ENCODE measurements at regions not wholly inside any gene's neighbourhood (a gene's known extent, or its start where the extent isn't known, plus 50 kb on each side); places are given as distances from the start of the nearest gene placed in this dataset.

DNA sequence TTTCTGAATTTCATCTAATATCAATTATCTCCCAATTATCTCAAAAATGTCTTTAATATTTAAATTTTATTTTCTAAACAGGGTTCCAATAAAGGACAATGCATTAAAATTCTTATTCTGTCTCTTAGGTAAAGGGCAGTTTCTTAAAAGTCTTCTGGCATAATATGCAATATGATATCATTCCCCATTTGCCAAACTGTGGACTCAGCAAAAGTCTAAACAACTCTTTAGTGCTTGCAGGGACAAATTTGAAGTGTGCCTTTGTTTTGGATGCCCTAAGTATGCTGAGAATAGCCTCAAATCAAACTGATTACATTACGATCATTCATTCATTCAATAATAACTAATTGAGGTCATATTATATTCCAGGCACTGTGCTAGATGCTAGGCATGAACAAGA, 281.0 kb upstream of the KIRREL3 start:
- Histone ChIP-seq H3K9me3 (ENCODE audit: control insufficient read depth in 1 of 2, low read length in 2 of 2) (no peaks in the 10 kb centered on the region), H3K4me3 (ENCODE audit: low read depth in 1 of 2, low read length in 2 of 2) (no peak overlapping the region), H3K36me3 (ENCODE audit: control insufficient read depth in 1 of 2, insufficient read depth in 2 of 2, low read length in 2 of 2) (no peaks in the 10 kb centered on the region), H3K27ac (ENCODE audit: low read length) (no peak overlapping the region), H3K27me3 (ENCODE audit: low read depth, low read length) (no peaks in the 10 kb centered on the region), H3K4me1 (ENCODE audit: control insufficient read depth in 1 of 2, insufficient read depth in 2 of 2, low read length in 2 of 2) (no peaks in the 10 kb centered on the region)

DNA sequence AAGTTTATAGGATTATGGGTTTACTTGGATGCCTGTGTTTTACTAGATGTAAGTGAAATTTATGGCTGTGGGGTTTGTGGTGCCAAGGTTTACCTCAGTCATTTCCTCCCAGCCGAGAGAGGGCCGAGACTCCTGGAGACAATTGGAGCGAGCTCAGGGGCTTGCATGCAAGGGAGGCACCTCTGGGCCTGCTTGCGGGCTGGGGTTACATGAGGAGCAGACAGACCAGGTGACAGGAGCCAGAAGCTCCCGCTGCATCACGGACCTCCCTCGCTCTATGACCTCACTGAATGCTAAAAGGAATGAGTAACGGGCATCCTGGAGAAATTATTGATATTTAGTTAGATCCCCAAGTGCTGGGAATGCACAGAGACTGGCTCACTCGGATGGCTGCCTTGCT, 275.2 kb upstream of the KIRREL3 start:
- no peaks in the 10 kb centered on the region for H3K9me3 ChIP-seq (ENCODE audit: control insufficient read depth in 1 of 2, low read length in 2 of 2)
- no peaks in the 10 kb centered on the region for H3K27me3 ChIP-seq (ENCODE audit: low read depth, low read length)
- no peaks in the 10 kb centered on the region for H3K4me1 ChIP-seq (ENCODE audit: control insufficient read depth in 1 of 2, insufficient read depth in 2 of 2, low read length in 2 of 2)
- no peak overlapping the region for H3K27ac ChIP-seq (ENCODE audit: low read length)
- H3K36me3 ChIP-seq (ENCODE audit: control insufficient read depth in 1 of 2, insufficient read depth in 2 of 2, low read length in 2 of 2) = no peaks in the 10 kb centered on the region
- H3K4me3 ChIP-seq (ENCODE audit: low read depth in 1 of 2, low read length in 2 of 2) = no peak overlapping the region

DNA sequence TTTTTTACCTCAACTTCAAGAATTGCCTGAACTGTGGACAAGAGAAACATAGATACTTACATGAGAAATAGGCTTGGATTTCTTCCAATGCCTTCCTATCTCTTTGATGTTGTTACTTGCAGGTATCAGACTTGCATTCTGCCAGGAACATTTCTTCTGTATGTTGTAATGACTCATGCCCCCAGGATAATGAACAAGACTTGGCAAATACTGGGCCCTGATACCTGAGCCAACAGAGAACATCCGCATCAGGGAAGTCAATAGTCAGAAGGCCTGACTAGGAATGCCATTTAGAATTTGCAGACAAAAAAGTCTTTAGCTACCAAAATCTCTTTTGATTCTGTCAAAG, 273.7 kb upstream of the KIRREL3 start:
- Histone ChIP-seq H3K4me3 (ENCODE audit: low read depth in 1 of 2, low read length in 2 of 2) (no peak overlapping the region), H3K27me3 (ENCODE audit: low read depth, low read length) (no peaks in the 10 kb centered on the region), H3K27ac (ENCODE audit: low read length) (no peak overlapping the region), H3K36me3 (ENCODE audit: control insufficient read depth in 1 of 2, insufficient read depth in 2 of 2, low read length in 2 of 2) (no peaks in the 10 kb centered on the region), H3K4me1 (ENCODE audit: control insufficient read depth in 1 of 2, insufficient read depth in 2 of 2, low read length in 2 of 2) (no peaks in the 10 kb centered on the region), H3K9me3 (ENCODE audit: control insufficient read depth in 1 of 2, low read length in 2 of 2) (no peaks in the 10 kb centered on the region)

DNA sequence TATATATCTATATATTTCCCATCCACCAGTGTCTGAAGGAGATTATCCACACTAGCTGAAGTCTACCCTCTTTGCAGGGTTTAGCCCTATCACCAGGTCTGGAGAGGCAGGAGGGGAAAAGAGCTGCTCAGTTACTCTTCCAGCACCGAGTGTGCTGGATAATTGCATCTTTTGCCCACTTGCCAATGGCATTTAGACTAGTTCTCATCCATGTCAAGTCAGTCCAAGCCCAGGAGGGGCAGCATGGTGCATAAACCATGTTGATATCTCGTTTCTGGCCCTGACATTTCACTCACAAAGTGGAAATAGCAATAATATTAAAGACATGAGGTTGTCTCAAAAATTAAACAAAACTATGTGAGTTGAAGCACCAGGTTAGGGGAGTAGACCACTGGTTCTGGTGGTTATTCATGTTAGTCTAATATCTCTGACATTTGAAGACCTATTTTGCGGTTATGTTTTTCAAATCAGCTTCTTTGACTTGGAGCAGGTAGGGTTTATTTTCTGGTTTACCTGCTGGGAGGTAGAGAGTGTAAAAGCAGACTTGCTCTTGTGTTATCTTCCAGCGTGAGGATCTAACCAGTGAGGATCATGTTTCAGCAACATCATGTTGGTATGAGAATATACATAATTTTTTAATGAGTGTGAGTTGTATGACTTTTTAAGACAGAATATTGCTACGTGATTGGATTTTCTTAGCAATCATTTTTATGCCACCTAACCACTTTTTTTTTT, 273.2 kb upstream of the KIRREL3 start:
- no peaks in the 10 kb centered on the region for H3K36me3 ChIP-seq (ENCODE audit: control insufficient read depth in 1 of 2, insufficient read depth in 2 of 2, low read length in 2 of 2)
- no peaks in the 10 kb centered on the region for H3K4me1 ChIP-seq (ENCODE audit: control insufficient read depth in 1 of 2, insufficient read depth in 2 of 2, low read length in 2 of 2)
- no peak overlapping the region for H3K4me3 ChIP-seq (ENCODE audit: low read depth in 1 of 2, low read length in 2 of 2)
- no peaks in the 10 kb centered on the region for H3K9me3 ChIP-seq (ENCODE audit: control insufficient read depth in 1 of 2, low read length in 2 of 2)
- H3K27me3 ChIP-seq (ENCODE audit: low read depth, low read length) = no peaks in the 10 kb centered on the region
- no peak overlapping the region for H3K27ac ChIP-seq (ENCODE audit: low read length)

DNA sequence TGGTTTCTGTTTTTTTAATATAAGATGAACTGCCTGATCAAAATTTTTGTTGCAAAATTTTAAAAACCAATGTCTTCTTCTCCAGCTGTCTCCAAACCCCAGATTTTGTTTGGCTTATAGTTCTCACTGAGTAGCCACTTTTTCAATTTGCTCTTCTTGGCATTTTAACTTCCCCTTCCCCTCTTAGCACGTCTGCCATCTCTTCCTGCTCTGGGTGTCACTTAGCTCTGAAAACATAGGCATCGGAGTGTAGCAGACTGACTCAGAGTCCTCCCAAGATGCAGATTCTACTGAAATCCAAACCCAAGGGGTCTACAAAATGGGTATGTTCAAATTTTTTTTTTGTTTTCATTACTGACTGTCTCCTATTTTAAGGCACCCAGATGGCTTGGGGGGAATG, 270.3 kb upstream of the KIRREL3 start:
- Histone ChIP-seq H3K27ac (ENCODE audit: low read length) (no peak overlapping the region), H3K4me1 (ENCODE audit: control insufficient read depth in 1 of 2, insufficient read depth in 2 of 2, low read length in 2 of 2) (no peaks in the 10 kb centered on the region), H3K9me3 (ENCODE audit: control insufficient read depth in 1 of 2, low read length in 2 of 2) (peaks cover 0 to 3% of the 10 kb centered on the region in 2 donors), H3K36me3 (ENCODE audit: control insufficient read depth in 1 of 2, insufficient read depth in 2 of 2, low read length in 2 of 2) (no peaks in the 10 kb centered on the region), H3K27me3 (ENCODE audit: low read depth, low read length) (no peaks in the 10 kb centered on the region), H3K4me3 (ENCODE audit: low read depth in 1 of 2, low read length in 2 of 2) (no peak overlapping the region)

DNA sequence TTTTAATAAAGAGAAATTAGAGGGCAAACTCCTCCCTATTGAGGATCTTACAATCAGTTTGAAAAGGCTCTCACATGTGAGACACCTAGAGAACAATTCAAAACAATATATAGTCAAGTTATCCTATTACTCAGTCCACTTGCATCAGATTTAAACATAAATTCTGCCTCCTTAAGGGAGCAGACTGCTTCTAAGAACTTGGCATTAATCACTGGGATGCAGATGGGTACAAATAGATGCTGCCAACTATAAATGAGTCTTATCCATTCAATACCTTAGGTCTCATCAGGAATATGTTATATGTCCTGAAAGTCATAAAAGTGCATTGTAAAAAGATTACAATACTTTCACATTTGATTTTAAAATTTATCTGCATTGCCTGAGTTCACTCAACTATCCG, 269.3 kb upstream of the KIRREL3 start:
- H3K9me3 ChIP-seq (ENCODE audit: control insufficient read depth in 1 of 2, low read length in 2 of 2) = peaks cover 0 to 5% of the 10 kb centered on the region in 2 donors
- no peaks in the 10 kb centered on the region for H3K36me3 ChIP-seq (ENCODE audit: control insufficient read depth in 1 of 2, insufficient read depth in 2 of 2, low read length in 2 of 2)
- no peak overlapping the region for H3K4me3 ChIP-seq (ENCODE audit: low read depth in 1 of 2, low read length in 2 of 2)
- no peaks in the 10 kb centered on the region for H3K27me3 ChIP-seq (ENCODE audit: low read depth, low read length)
- no peaks in the 10 kb centered on the region for H3K4me1 ChIP-seq (ENCODE audit: control insufficient read depth in 1 of 2, insufficient read depth in 2 of 2, low read length in 2 of 2)
- no peak overlapping the region for H3K27ac ChIP-seq (ENCODE audit: low read length)

DNA sequence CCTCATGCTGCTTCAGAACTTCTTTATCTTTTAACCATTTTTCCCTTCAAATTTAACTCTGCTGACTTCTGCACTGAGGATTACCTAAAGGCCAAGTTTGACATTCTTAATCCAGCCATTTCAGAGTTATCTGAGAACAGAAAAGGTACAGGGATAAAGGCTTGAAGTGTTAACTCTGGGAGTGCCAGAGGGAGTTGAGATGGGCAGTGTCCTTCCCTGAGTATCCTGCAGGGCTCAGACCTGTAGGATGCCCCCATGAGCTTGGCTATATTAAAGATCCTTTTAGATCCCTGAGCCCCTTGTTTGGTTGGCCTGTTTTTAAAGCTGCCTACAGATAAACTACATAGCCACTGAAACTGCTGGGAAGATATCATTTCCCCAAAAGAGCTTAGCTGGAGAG, 268.4 kb upstream of the KIRREL3 start:
- no peaks in the 10 kb centered on the region for H3K27me3 ChIP-seq (ENCODE audit: low read depth, low read length)
- peaks cover 0 to 5% of the 10 kb centered on the region in 2 donors for H3K9me3 ChIP-seq (ENCODE audit: control insufficient read depth in 1 of 2, low read length in 2 of 2)
- H3K27ac ChIP-seq (ENCODE audit: low read length) = no peak overlapping the region
- no peak overlapping the region for H3K4me3 ChIP-seq (ENCODE audit: low read depth in 1 of 2, low read length in 2 of 2)
- no peaks in the 10 kb centered on the region for H3K4me1 ChIP-seq (ENCODE audit: control insufficient read depth in 1 of 2, insufficient read depth in 2 of 2, low read length in 2 of 2)
- H3K36me3 ChIP-seq (ENCODE audit: control insufficient read depth in 1 of 2, insufficient read depth in 2 of 2, low read length in 2 of 2) = no peaks in the 10 kb centered on the region

DNA sequence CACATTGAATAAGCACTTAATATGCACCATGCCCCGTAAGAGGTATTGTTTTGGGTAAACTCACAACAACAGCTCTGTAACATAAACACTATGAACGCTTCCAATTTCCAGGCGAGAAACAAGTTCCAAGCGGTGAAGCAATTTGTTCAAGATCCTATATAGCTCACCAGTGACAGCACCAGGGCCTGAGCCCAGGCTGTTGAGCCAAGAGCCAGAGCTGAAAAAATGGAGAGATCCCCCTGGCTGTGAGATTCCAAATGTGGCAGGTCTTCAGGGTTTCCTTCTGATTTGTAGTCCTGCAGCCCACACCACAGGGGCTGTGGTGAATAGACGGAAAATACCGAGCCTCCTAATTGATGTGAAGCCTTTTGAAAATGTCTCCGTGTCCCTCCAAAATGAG, 268.0 kb upstream of the KIRREL3 start:
- Histone ChIP-seq H3K27me3 (ENCODE audit: low read depth, low read length) (no peaks in the 10 kb centered on the region), H3K4me1 (ENCODE audit: control insufficient read depth in 1 of 2, insufficient read depth in 2 of 2, low read length in 2 of 2) (no peaks in the 10 kb centered on the region), H3K4me3 (ENCODE audit: low read depth in 1 of 2, low read length in 2 of 2) (no peak overlapping the region), H3K27ac (ENCODE audit: low read length) (no peak overlapping the region), H3K9me3 (ENCODE audit: control insufficient read depth in 1 of 2, low read length in 2 of 2) (peaks cover 0 to 5% of the 10 kb centered on the region in 2 donors), H3K36me3 (ENCODE audit: control insufficient read depth in 1 of 2, insufficient read depth in 2 of 2, low read length in 2 of 2) (no peaks in the 10 kb centered on the region)

DNA sequence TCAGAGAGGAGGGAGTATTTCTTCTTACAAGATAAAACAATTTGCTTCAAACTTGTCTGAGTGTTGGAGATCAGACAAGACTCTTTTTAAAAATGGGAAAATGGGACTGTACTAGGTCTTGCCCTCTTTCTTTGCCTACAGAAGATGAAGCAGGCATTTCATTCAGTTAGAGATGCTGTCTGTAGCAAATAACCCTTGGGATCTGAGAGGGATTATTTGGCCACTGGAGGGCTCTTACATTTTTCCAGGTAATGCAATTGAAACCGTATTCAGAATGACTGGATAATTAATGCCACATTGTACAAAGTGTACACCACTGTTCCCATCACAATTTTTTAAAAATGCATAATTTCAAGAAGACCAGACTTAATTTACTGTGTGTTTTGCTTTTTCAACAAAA, 258.5 kb upstream of the KIRREL3 start:
- Histone ChIP-seq H3K27me3 (ENCODE audit: low read depth, low read length) (no peaks in the 10 kb centered on the region), H3K4me1 (ENCODE audit: control insufficient read depth in 1 of 2, insufficient read depth in 2 of 2, low read length in 2 of 2) (no peaks in the 10 kb centered on the region), H3K36me3 (ENCODE audit: control insufficient read depth in 1 of 2, insufficient read depth in 2 of 2, low read length in 2 of 2) (no peaks in the 10 kb centered on the region), H3K27ac (ENCODE audit: low read length) (no peak overlapping the region), H3K9me3 (ENCODE audit: control insufficient read depth in 1 of 2, low read length in 2 of 2) (no peaks in the 10 kb centered on the region), H3K4me3 (ENCODE audit: low read depth in 1 of 2, low read length in 2 of 2) (no peak overlapping the region)

DNA sequence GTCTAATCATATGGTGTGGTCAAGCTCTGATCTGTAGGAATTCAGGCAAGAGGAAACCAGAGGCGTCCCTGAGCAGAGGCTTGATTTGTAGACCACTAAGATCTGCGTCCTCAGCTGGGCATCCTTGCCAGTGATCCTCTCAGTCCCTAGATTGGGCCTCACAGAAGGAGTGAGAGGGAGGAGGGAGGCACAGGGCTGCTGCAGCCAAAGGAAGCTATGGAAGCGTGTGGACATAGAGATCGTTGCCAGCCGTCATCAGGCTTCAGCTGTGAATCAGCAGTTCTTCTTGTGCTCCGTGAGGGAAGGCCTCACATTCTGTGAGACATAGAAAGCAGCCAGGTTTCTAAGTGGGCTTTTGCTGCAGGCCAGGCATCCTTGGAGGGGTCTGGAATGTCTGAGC, 254.6 kb upstream of the KIRREL3 start:
- no peaks in the 10 kb centered on the region for H3K4me1 ChIP-seq (ENCODE audit: control insufficient read depth in 1 of 2, insufficient read depth in 2 of 2, low read length in 2 of 2)
- no peak overlapping the region for H3K27ac ChIP-seq (ENCODE audit: low read length)
- H3K9me3 ChIP-seq (ENCODE audit: control insufficient read depth in 1 of 2, low read length in 2 of 2) = no peaks in the 10 kb centered on the region
- H3K27me3 ChIP-seq (ENCODE audit: low read depth, low read length) = no peaks in the 10 kb centered on the region
- no peak overlapping the region for H3K4me3 ChIP-seq (ENCODE audit: low read depth in 1 of 2, low read length in 2 of 2)
- no peaks in the 10 kb centered on the region for H3K36me3 ChIP-seq (ENCODE audit: control insufficient read depth in 1 of 2, insufficient read depth in 2 of 2, low read length in 2 of 2)

DNA sequence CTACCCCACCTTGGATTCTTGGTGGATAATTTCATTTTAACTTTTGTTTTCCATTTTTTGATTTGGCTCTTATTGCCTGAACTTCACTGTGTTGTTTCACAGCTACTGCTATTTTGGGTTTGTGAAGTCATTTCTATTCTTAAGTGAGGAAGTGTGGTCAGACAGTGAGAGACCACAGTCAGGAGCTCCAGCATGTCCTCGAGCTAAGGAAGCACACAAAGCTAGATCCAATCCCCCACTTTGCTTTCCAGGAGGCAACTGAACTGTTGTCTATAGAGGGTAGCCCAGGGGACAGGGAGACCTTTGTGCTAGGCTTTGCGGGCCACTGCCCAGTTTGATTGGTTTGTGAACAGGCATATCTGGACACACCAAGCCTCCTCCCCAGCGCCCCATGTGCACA, 251.8 kb upstream of the KIRREL3 start:
- H3K4me1 ChIP-seq (ENCODE audit: control insufficient read depth in 1 of 2, insufficient read depth in 2 of 2, low read length in 2 of 2) = no peaks in the 10 kb centered on the region
- H3K9me3 ChIP-seq (ENCODE audit: control insufficient read depth in 1 of 2, low read length in 2 of 2) = no peaks in the 10 kb centered on the region
- H3K36me3 ChIP-seq (ENCODE audit: control insufficient read depth in 1 of 2, insufficient read depth in 2 of 2, low read length in 2 of 2) = no peaks in the 10 kb centered on the region
- H3K27me3 ChIP-seq (ENCODE audit: low read depth, low read length) = no peaks in the 10 kb centered on the region
- H3K4me3 ChIP-seq (ENCODE audit: low read depth in 1 of 2, low read length in 2 of 2) = no peak overlapping the region
- no peak overlapping the region for H3K27ac ChIP-seq (ENCODE audit: low read length)

DNA sequence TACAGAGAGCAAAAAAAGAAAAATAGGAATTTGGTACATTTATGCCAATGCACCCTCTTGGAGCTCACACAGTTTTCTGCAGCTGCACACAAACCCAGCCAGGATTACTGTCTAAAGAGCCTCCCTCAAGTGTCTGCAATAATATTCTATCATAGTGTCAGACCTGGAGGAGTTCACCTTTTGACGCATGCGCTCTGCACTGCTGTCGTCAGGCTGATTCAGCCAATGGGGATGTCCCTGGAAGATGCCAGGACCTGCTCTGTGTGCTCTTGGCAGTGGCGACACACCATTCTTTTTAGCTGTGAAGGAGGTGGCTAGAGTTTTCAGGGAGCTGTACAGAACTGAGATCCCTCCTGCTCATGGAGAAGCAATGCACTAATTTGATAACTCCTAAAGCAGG, 249.0 kb upstream of the KIRREL3 start:
- H3K36me3 ChIP-seq (ENCODE audit: control insufficient read depth in 1 of 2, insufficient read depth in 2 of 2, low read length in 2 of 2) = no peaks in the 10 kb centered on the region
- H3K27ac ChIP-seq (ENCODE audit: low read length) = no peak overlapping the region
- H3K9me3 ChIP-seq (ENCODE audit: control insufficient read depth in 1 of 2, low read length in 2 of 2) = no peaks in the 10 kb centered on the region
- no peak overlapping the region for H3K4me3 ChIP-seq (ENCODE audit: low read depth in 1 of 2, low read length in 2 of 2)
- H3K27me3 ChIP-seq (ENCODE audit: low read depth, low read length) = no peaks in the 10 kb centered on the region
- no peaks in the 10 kb centered on the region for H3K4me1 ChIP-seq (ENCODE audit: control insufficient read depth in 1 of 2, insufficient read depth in 2 of 2, low read length in 2 of 2)
